Thoracic aorta (tissue), 2 donors: ENCODE measurements at regions not wholly inside any gene's neighbourhood (a gene's known extent, or its start where the extent isn't known, plus 50 kb on each side); places are given as distances from the start of the nearest gene placed in this dataset.
"Not testable (repeated sequence)": the region's sequence is repeated elsewhere in the genome, so short reads cannot be mapped to it uniquely, and the experiment has no call there.

ENCODE experiments used
- ATAC-seq: fragments of 150-250 bp; one replicate; pipeline ENCODE4 v1.8.0; 2017; ENCODE audit warnings: low read depth; ENCODE audit not compliant: insufficient number of reproducible peaks, low FRiP score
- DNase-seq: peaks from one replicate; pipeline ENCODE4 v3.0.0-alpha.2; 2020; ENCODE audit warnings: low spot score
- H3K27ac ChIP-seq, 2 donors: fragments of 200-600 bp; sonication (generic); 1 replicate in 1 of 2; 2 replicates in 1 of 2; pipeline ENCODE4 v1.5.1; 2016; ENCODE audit warnings: mild to moderate bottlenecking in 2 of 2, moderate library complexity in 2 of 2
- H3K27me3 ChIP-seq: fragments of 200-600 bp; sonication (generic); replicated peaks from 2 replicates; pipeline ENCODE4 v1.6.0; 2016; ENCODE audit warnings: mild to moderate bottlenecking; ENCODE audit not compliant: insufficient read depth
- H3K36me3 ChIP-seq: fragments of 200-600 bp; sonication (generic); one replicate; pipeline ENCODE4 v1.5.1; 2016
- H3K4me1 ChIP-seq, 2 donors: fragments of 200-600 bp; sonication (generic); 1 replicate in 1 of 2; 2 replicates in 1 of 2; pipeline versions ENCODE4 v1.5.1 to v1.6.0; 2016; ENCODE audit warnings: low read depth in 2 of 2, mild to moderate bottlenecking in 1 of 2; ENCODE audit not compliant: control insufficient read depth in 1 of 2
- H3K4me3 ChIP-seq: fragments of 200-600 bp; sonication (generic); 2 replicates; pipeline ENCODE4 v1.5.1; 2016; ENCODE audit warnings: mild to moderate bottlenecking
- H3K9me3 ChIP-seq: fragments of 200-600 bp; sonication (generic); 2 replicates; pipeline ENCODE4 v1.5.1; 2016

DNA sequence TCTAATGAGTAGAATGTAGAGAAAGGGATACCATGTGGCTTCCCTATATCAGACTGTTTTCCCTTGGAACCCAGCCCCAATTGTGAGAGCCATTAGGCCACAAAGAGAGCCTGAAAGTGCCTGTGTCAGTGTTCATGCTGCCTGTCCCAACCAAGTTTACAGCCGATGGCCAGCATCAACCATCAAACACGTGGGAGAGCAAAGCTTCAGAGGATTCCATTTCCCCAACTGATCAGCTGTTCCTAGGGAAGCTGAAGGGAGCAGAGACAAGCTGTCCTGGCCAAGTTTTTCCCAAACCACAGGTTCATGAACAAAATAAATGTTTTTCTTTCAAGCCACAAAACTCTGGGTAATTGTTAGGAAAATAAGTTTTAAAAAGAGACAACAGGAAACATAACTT lies 589.0 kb upstream of the DEFB115 start:
- not testable (repeated sequence) for DNase-seq, H3K27me3 ChIP-seq, H3K36me3 ChIP-seq, H3K27ac ChIP-seq, H3K9me3 ChIP-seq, H3K4me1 ChIP-seq, H3K4me3 ChIP-seq, ATAC-seq

DNA sequence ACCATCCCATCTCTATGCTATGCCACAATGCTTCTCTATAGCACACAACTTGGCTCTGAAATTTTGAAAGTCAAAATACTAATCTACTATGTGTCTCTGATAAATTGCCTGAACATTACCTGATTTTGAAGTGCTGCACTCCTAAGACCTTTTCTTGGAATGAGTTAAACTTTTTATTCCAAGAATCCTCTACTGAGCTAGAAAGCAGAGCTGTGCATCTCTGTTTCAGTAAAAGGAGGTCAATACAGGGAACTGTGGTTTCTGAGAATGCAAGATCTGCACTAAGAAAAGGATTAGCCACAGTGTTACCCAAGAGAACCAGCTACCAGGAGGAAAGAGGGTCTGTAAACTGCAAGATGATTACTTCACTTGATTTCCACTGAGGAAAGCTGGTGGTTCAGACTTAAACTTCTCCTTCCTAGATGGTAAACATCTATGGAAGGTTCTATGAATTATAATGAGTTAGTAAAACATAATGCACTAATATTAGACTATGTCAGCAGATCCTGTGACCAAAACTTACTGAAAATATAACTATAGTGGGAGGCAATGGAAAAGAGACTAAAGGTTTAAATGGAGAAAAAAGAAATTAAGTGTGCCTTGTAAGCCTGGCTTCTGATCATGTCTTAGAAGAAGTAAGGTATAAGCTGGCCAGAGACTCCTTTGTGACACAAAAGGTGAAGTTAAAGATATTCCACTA lies 588.0 kb upstream of the DEFB115 start:
- not testable (repeated sequence) for H3K9me3 ChIP-seq, ATAC-seq, H3K27me3 ChIP-seq, H3K27ac ChIP-seq, H3K4me3 ChIP-seq, DNase-seq, H3K4me1 ChIP-seq, H3K36me3 ChIP-seq

DNA sequence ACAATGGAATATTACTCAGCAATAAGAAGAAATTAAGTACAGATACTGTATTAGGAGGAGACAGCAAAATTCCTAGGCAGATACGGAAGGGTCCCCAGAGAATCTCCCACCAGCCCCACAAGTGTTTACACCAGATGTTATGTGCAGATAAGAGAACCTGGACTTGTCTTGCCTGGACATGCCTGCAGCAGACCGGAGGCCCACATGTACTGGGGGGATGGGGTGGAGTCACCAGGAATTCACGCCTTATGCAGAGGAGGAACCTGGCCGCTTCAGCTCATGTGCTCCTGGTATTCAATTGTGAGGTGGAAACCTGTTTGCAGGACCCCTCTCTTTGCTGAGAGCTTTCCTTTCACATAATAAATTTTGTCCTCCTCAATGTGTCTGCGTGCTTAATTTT lies 586.3 kb upstream of the DEFB115 start:
- not testable (repeated sequence) for ATAC-seq, H3K9me3 ChIP-seq, H3K4me3 ChIP-seq, H3K27me3 ChIP-seq, H3K27ac ChIP-seq, H3K4me1 ChIP-seq, H3K36me3 ChIP-seq, DNase-seq

DNA sequence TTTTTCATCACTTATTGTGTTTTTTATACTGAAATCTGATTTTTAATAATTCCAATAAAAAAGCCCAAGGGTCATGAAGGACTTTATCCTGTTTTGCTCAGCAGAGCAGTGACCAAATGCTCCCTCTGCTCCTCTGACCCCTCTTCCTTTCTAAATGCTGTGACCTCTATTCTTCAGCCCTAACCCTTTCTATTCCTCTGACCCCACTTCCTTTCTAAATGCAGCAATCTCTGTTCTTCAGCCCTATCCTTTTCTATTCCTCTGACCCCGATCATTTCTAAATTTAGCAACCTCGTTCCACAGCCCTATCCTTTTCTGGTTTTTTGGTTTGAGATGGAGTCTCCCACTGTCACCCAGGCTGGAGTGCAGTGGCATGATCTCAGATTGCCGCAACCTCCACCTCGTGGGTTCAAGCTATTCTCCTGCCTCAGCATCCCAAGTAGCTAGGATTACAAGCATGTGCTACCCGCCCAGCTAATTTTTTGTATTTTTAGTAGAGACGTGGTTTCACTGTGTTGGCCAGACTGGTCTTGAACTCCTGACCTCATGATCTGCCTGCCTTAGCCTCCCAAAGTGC lies 581.4 kb upstream of the DEFB115 start:
- not testable (repeated sequence) for H3K4me1 ChIP-seq, H3K27ac ChIP-seq, ATAC-seq, H3K4me3 ChIP-seq, H3K9me3 ChIP-seq, H3K36me3 ChIP-seq, H3K27me3 ChIP-seq, DNase-seq

DNA sequence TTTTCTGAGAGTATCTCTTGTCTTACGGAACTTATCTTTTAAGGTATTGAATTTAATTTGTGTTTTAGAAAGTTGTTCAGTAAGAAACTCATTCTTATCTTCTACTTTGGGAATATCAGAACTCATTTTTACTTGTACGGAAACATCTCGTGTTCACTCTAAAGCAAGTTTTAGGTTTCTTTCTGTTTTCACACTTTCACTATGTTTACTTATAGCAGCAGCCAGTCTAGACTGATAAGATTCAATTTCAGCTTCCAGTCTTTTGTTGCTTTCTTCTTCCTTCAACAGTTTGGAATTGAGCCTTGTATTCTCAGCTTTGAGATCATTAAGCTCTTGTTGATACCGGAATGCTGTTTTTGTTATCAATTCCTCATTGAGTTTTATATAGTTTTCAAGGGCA lies 575.2 kb upstream of the DEFB115 start:
- not testable (repeated sequence) for H3K4me3 ChIP-seq, ATAC-seq, H3K36me3 ChIP-seq, H3K4me1 ChIP-seq, H3K27ac ChIP-seq, H3K27me3 ChIP-seq, DNase-seq, H3K9me3 ChIP-seq

DNA sequence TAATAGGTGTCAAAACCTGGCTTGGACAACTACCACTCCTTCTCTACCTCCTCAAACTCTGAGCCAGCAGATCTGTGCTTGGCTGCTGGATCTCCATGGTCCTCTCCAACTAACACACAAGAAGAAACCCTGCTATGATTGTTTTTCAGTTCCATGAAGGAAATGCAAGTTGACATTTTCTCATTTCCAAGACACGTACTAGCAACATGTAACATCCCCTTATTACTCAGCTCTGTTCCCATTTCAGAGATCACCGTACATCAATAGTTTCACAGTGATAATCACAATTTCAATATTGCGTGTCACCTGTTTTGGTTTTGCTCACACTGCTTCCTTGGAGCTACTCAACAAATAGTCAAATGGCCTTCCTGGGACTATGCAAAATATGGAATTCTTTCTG lies 544.6 kb upstream of the DEFB115 start:
- not testable (repeated sequence) for H3K27ac ChIP-seq, H3K27me3 ChIP-seq, DNase-seq, H3K36me3 ChIP-seq, ATAC-seq, H3K4me1 ChIP-seq, H3K4me3 ChIP-seq, H3K9me3 ChIP-seq

DNA sequence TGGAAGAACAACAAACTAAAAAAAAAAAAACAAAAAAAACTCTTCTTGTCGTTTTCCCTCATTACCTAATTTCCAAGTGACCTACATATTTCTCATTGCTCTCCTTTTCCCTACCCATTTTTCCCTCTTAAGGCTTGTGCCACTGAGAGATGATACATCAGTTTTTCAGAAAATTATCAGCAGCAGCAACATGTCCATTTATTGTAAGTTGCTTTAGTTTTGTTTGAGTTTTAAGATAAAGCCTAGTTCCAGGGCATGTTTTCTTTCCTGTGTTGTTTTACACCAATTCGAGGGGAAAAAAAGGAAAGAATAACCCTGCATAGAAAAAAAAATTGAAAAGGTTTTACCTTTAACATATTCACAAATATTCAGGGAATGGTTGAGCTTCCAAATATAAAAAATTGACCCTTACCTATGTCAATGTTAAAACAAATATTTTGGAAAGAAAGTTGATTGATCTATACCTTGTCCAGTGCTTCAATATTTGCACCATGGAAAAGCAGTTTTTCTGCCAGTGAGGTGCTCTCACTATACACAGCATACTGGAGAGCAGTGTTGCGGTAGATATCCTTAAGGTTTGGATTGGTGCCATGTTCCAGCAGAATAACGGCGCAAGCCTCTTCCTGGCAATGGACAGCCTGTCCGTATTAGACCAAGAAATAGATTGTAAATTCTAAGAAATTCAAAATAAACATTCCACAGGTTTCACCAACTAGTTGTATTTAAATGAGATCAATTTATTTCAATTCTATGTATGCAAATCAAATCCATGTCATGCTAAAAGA lies 537.9 kb upstream of the DEFB115 start:
- H3K36me3 ChIP-seq, ATAC-seq, DNase-seq: not testable (repeated sequence)

GRCh38 chr20:30723511-30723910 lies 534.0 kb upstream of the DEFB115 start:
- not testable (repeated sequence) for H3K4me1 ChIP-seq, DNase-seq, H3K36me3 ChIP-seq, H3K27ac ChIP-seq, H3K9me3 ChIP-seq, ATAC-seq, H3K27me3 ChIP-seq, H3K4me3 ChIP-seq

More for the DNA sequence above, 537.9 kb upstream of the DEFB115 start:
- not testable (repeated sequence) for H3K4me1 ChIP-seq, H3K4me3 ChIP-seq, H3K27me3 ChIP-seq, H3K9me3 ChIP-seq, H3K27ac ChIP-seq

DNA sequence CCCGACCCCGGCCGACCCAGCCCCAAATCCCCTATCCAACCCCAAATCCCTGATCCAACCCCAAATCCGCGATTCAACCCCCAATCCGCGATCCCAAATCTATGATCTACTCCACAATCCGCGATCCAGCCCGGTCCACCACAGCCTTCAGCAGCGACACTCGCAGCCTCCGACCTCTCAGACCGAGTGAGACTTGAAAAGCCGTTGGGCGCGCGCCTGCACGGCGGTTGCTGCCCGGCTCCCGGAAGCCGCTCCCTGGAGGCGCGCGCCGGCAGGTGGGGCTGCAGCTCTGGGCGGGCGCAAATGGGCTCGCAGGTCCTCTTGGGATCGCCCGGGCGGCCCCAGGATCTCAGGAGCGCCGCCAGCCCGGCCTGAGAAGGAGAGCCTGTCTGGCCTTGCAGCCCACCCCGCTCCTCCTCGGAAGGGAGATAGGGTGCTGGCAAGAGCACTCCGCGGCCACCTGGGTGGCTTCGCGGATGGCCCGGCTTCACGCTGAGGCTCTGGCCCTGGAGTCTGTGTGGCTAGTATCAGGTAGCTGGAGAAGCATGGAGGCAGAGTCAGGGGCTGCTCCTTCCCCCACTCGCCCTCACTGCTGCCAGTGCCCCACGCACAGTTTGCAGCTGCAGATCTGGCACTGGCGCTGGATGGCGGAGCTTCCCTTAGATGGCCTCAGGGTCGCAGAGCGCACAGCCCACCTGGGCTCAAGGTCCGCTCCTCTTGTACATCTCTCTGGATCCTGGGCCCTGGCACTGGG lies 533.4 kb upstream of the DEFB115 start:
- H3K9me3 ChIP-seq, H3K36me3 ChIP-seq, DNase-seq, H3K27me3 ChIP-seq, H3K27ac ChIP-seq, H3K4me3 ChIP-seq, ATAC-seq, H3K4me1 ChIP-seq: not testable (repeated sequence)

- not testable (repeated sequence) for H3K36me3 ChIP-seq, H3K4me1 ChIP-seq, H3K4me3 ChIP-seq, DNase-seq, ATAC-seq, H3K27ac ChIP-seq, H3K9me3 ChIP-seq, H3K27me3 ChIP-seq
Measured at GRCh38 chr20:30724688-30725074, 532.8 kb upstream of the DEFB115 start.

DNA sequence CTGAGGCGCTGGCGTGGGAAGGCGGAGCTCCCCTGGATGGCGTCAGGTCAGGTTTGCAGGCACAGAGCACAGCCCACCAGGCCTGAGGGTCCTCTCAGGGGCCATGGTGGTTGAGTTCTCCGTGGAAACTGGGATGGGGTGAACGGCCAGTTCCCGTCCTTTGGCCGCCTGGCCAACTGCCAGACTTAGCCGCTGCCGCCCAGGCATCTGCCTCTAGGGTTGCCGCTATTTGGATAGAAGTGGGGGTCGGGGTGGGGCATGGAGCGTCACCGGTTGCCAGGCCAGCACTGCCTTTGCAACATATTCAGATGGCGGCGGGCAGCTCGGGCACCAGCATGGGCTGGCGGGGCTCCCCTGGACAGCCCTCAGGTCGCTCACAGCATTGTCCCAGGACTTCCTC lies 532.3 kb upstream of the DEFB115 start:
- not testable (repeated sequence) for ATAC-seq, H3K4me1 ChIP-seq, DNase-seq, H3K27ac ChIP-seq, H3K4me3 ChIP-seq, H3K36me3 ChIP-seq, H3K27me3 ChIP-seq, H3K9me3 ChIP-seq

- not testable (repeated sequence) for H3K4me1 ChIP-seq, ATAC-seq, H3K4me3 ChIP-seq, H3K27me3 ChIP-seq, H3K36me3 ChIP-seq, DNase-seq, H3K9me3 ChIP-seq, H3K27ac ChIP-seq
Measured at GRCh38 chr20:30728271-30728885, 529.1 kb upstream of the DEFB115 start.
